ENCODE measurements at regions not wholly inside any gene's neighbourhood (a gene's known extent, or its start where the extent isn't known, plus 50 kb on each side); places are given as distances from the start of the nearest gene placed in this dataset.

GRCh38 chr4:24655971-24656370 lies 71.6 kb upstream of the DHX15 start:
- TF ChIP-seq POLR2AphosphoS2 (conservative IDR thresholded peaks at IDR 0.05; ENCODE audit: low read length) (no peak), NR3C1 (IDR thresholded peaks at IDR 0.05) (no peak), CTCF (IDR thresholded peaks at IDR 0.05) (no peak)

Data from A549 (cell line).